SK-N-SH (cell line): ENCODE measurements at regions not wholly inside any gene's neighbourhood (a gene's known extent, or its start where the extent isn't known, plus 50 kb on each side); places are given as distances from the start of the nearest gene placed in this dataset.

Experiments
- CTCF ChIA-PET: fragments of 300-600, 350-600 bp; formaldehyde crosslinking; extraction: SDS; loops from one replicate; lab custom pipeline; 2021; lab: Yijun Ruan, JAX
- POLR2A ChIA-PET: fragments of 350-600 bp; sonication (Branson Sonifier 250); formaldehyde crosslinking; extraction: SDS; loops from one replicate; lab custom pipeline; 2020; ENCODE audit warnings: antibody characterized with exemption, inconsistent platforms; lab: Yijun Ruan, JAX
- DNase-seq: peaks from one replicate; pipeline ENCODE4 v3.0.0; 2012
- H2AFZ ChIP-seq: fragments of 200-600 bp; sonication (generic); 2 replicates; pipeline ENCODE4 v1.8.1; 2016; ENCODE audit warnings: antibody characterized with exemption, mild to moderate bottlenecking, low read depth
- H3F3A ChIP-seq: fragments of 200-600 bp; sonication (generic); replicated peaks from 2 replicates; pipeline ENCODE3; 2016; ENCODE audit warnings: antibody characterized with exemption, mild to moderate bottlenecking; ENCODE audit not compliant: insufficient read depth
- H3K27ac ChIP-seq, 2 experiments: fragments of 200-500 bp in 1 of 2; fragments of 200-600 bp in 1 of 2; sonication (Bioruptor generic) in 1 of 2; sonication (generic), shearing (Covaris generic) in 1 of 2; 2 replicates each; pipeline versions ENCODE4 v1.5.1 to v1.6.1; 2014 to 2016; ENCODE audit warnings: low read depth in 2 of 2, inconsistent platforms in 1 of 2, low read length in 1 of 2, mild to moderate bottlenecking in 1 of 2, mixed read lengths in 1 of 2
- H3K27me3 ChIP-seq: fragments of 200-600 bp; sonication (generic), shearing (Covaris generic); 2 replicates; pipeline ENCODE4 v1.6.1; 2016; ENCODE audit warnings: mixed run types; ENCODE audit not compliant: insufficient read depth
- H3K36me3 ChIP-seq, 2 experiments: fragments of 200-500 bp in 1 of 2; fragments of 200-600 bp in 1 of 2; sonication (Bioruptor generic) in 1 of 2; sonication (generic) in 1 of 2; replicated peaks in 1 of 2; 2 replicates each; pipeline versions ENCODE3 to v1.5.1; 2014 to 2016; ENCODE audit warnings: low read length in 1 of 2, mild to moderate bottlenecking in 1 of 2; ENCODE audit not compliant: insufficient read depth in 2 of 2, control insufficient read depth in 1 of 2
- H3K4me1 ChIP-seq, 2 experiments: fragments of 200-500 bp in 1 of 2; fragments of 200-600 bp in 1 of 2; sonication (Bioruptor generic) in 1 of 2; sonication (generic), shearing (Covaris generic) in 1 of 2; 2 replicates each; pipeline versions ENCODE4 v1.5.1 to v1.6.1; 2014 to 2016; ENCODE audit warnings: low read depth in 1 of 2, low read length in 1 of 2, mixed run types in 1 of 2; ENCODE audit not compliant: insufficient read depth in 2 of 2, control insufficient read depth in 1 of 2
- H3K4me2 ChIP-seq: fragments of 200-600 bp; sonication (generic), shearing (Covaris generic); 2 replicates; pipeline ENCODE4 v1.6.1; 2017; ENCODE audit warnings: mixed run types
- H3K4me3 ChIP-seq, 2 experiments: fragments of 200-500 bp in 1 of 2; fragments of 200-600 bp in 1 of 2; sonication (Bioruptor generic) in 1 of 2; sonication (generic), shearing (Covaris generic) in 1 of 2; 2 replicates each; pipeline versions ENCODE4 v1.5.1 to v1.8.1; 2014 to 2016; ENCODE audit warnings: low read depth in 2 of 2, inconsistent platforms in 1 of 2, low read length in 1 of 2, mild to moderate bottlenecking in 1 of 2, mixed read lengths in 1 of 2, moderate library complexity in 1 of 2
- H3K79me2 ChIP-seq: fragments of 200-600 bp; sonication (generic); 2 replicates; pipeline ENCODE4 v1.8.1; 2017; ENCODE audit warnings: mild to moderate bottlenecking; ENCODE audit not compliant: insufficient read depth
- H3K9ac ChIP-seq: fragments of 200-600 bp; sonication (generic); 2 replicates; pipeline ENCODE4 v1.6.1; 2017; ENCODE audit warnings: mixed run types
- H3K9me2 ChIP-seq: fragments of 200-600 bp; sonication (generic); 2 replicates; pipeline ENCODE4 v1.6.1; 2017; ENCODE audit warnings: mixed run types
- H3K9me3 ChIP-seq: fragments of 200-600 bp; sonication (generic); 2 replicates; pipeline ENCODE4 v1.6.1; 2017; ENCODE audit warnings: mixed run types, mild to moderate bottlenecking, moderate library complexity
- H4K20me1 ChIP-seq: fragments of 200-600 bp; sonication (generic); 2 replicates; pipeline ENCODE4 v1.6.1; 2017; ENCODE audit warnings: mild to moderate bottlenecking, mixed run types; ENCODE audit not compliant: insufficient read depth
- ELF1 ChIP-seq: IDR thresholded peaks from 2 replicates; pipeline ENCODE4 v1.4.0; 2012
- EZH2phosphoT487 ChIP-seq: fragments of 200-600 bp; sonication (generic); IDR thresholded peaks from 2 replicates; pipeline ENCODE4 v1.6.1; 2017; ENCODE audit warnings: low read depth, mixed run types, mild to moderate bottlenecking, antibody characterized with exemption, moderate library complexity, borderline replicate concordance
- FOSL2 ChIP-seq: IDR thresholded peaks from 2 replicates; pipeline ENCODE4 v1.4.0; 2012; ENCODE audit warnings: low read depth, mild to moderate bottlenecking, moderate library complexity, borderline replicate concordance
- FOXJ3 ChIP-seq: sonication (generic); formaldehyde crosslinking; IDR thresholded peaks from 2 replicates; pipeline ENCODE4 v1.5.1; 2020; ENCODE audit warnings: mild to moderate bottlenecking, missing genetic modification reagents
- GABPA ChIP-seq: IDR thresholded peaks from 2 replicates; pipeline ENCODE4 v1.4.0; 2012; ENCODE audit warnings: low read depth, mild to moderate bottlenecking
- GATA2 ChIP-seq: sonication (generic); formaldehyde crosslinking; IDR thresholded peaks from 2 replicates; pipeline ENCODE4 v1.5.0; 2020; ENCODE audit warnings: mild to moderate bottlenecking, missing genetic modification reagents
- MEF2A ChIP-seq: IDR thresholded peaks from 2 replicates; pipeline ENCODE4 v1.4.0; 2012; ENCODE audit warnings: low read depth, borderline replicate concordance
- NFIC ChIP-seq: IDR thresholded peaks from 2 replicates; pipeline ENCODE4 v1.4.0; 2012; ENCODE audit warnings: borderline replicate concordance
- RXRA ChIP-seq: IDR thresholded peaks from 2 replicates; pipeline ENCODE4 v1.4.0; 2012; ENCODE audit warnings: low read depth, mild to moderate bottlenecking, borderline replicate concordance
- TAF1 ChIP-seq: IDR thresholded peaks from 2 replicates; pipeline ENCODE4 v1.6.1; 2012; ENCODE audit warnings: low read depth, mild to moderate bottlenecking, low read length, moderate library complexity, borderline replicate concordance
- TCF12 ChIP-seq: IDR thresholded peaks from 2 replicates; pipeline ENCODE4 v1.4.0; 2012
- WGBS: methylation state at CpG from one replicate; pipeline ENCODE4 v1.1.6; 2017; ENCODE audit warnings: low lambda C conversion rate; 5-methylcytosine and 5-hydroxymethylcytosine counted together
- TF ChIP-seq, protein P1 (sequence below): IDR thresholded peaks from 2 replicates; pipeline ENCODE4 v1.6.1; 2012; ENCODE audit warnings: mild to moderate bottlenecking, low read depth, low read length, moderate library complexity
- TF ChIP-seq, protein P2 (sequence below): IDR thresholded peaks from 2 replicates; pipeline ENCODE4 v1.4.0; 2012; ENCODE audit warnings: low read depth, borderline replicate concordance
- TF ChIP-seq, protein P3 (sequence below): IDR thresholded peaks from 2 replicates; pipeline ENCODE4; 2012
- TF ChIP-seq, protein P4 (sequence below): fragments of 200-600 bp; sonication (generic); IDR thresholded peaks from 2 replicates; pipeline ENCODE4 v1.6.1; 2017; ENCODE audit warnings: antibody characterized with exemption, mild to moderate bottlenecking, moderate library complexity
- TF ChIP-seq, protein P5 (sequence below): fragments of 150-350 bp; IDR thresholded peaks from 2 replicates; pipeline ENCODE4 v1.6.1; 2016; ENCODE audit warnings: mild to moderate bottlenecking, low read depth, low read length

DNA sequence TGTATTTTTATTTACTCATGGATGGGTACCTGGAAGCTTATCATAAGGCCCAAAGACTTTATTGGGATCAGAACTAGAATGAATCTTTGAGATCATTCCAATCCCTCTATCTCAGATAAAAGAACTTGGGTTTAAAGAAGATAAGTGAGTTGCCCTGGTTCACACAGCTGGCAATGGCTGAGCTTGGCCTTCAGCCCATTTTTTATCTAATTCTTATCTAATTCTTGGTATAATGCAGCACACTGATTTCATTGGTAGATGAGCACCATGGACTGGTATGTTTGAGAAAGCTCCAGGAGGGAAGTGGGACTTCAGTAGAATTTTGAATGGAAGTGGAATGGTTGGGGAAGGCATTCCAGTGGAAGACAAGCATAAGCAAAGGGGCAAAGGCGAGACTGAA is 558.9 kb downstream of the REEP3 start:
- no peaks in the 10 kb centered on the region for H3K9me3 ChIP-seq
- 41% methylated on average over 1 of the region's 1 CpG for WGBS
- no peak overlapping the region for H3K9ac ChIP-seq
- no peaks in the 10 kb centered on the region for H3K4me1 ChIP-seq
- CTCF ChIA-PET: interaction anchor here (1.1 kb wide), 1 partner anchor 39 kb away, joined by 3 read pairs; no protein-coding TSS in a partner anchor
- POLR2A ChIA-PET: no interaction called here
- no peaks in the 10 kb centered on the region for H3K9me2 ChIP-seq
- H3K36me3 ChIP-seq: no peaks in the 10 kb centered on the region
- TF ChIP-seq, protein P1, sequence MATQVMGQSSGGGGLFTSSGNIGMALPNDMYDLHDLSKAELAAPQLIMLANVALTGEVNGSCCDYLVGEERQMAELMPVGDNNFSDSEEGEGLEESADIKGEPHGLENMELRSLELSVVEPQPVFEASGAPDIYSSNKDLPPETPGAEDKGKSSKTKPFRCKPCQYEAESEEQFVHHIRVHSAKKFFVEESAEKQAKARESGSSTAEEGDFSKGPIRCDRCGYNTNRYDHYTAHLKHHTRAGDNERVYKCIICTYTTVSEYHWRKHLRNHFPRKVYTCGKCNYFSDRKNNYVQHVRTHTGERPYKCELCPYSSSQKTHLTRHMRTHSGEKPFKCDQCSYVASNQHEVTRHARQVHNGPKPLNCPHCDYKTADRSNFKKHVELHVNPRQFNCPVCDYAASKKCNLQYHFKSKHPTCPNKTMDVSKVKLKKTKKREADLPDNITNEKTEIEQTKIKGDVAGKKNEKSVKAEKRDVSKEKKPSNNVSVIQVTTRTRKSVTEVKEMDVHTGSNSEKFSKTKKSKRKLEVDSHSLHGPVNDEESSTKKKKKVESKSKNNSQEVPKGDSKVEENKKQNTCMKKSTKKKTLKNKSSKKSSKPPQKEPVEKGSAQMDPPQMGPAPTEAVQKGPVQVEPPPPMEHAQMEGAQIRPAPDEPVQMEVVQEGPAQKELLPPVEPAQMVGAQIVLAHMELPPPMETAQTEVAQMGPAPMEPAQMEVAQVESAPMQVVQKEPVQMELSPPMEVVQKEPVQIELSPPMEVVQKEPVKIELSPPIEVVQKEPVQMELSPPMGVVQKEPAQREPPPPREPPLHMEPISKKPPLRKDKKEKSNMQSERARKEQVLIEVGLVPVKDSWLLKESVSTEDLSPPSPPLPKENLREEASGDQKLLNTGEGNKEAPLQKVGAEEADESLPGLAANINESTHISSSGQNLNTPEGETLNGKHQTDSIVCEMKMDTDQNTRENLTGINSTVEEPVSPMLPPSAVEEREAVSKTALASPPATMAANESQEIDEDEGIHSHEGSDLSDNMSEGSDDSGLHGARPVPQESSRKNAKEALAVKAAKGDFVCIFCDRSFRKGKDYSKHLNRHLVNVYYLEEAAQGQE: no peak
- TF ChIP-seq NFIC (no peak), TCF12 (no peak), FOXJ3 (no peak), EZH2phosphoT487 (no peak), GABPA (no peak), MEF2A (no peak), FOSL2 (no peak)
- TF ChIP-seq, protein P2, sequence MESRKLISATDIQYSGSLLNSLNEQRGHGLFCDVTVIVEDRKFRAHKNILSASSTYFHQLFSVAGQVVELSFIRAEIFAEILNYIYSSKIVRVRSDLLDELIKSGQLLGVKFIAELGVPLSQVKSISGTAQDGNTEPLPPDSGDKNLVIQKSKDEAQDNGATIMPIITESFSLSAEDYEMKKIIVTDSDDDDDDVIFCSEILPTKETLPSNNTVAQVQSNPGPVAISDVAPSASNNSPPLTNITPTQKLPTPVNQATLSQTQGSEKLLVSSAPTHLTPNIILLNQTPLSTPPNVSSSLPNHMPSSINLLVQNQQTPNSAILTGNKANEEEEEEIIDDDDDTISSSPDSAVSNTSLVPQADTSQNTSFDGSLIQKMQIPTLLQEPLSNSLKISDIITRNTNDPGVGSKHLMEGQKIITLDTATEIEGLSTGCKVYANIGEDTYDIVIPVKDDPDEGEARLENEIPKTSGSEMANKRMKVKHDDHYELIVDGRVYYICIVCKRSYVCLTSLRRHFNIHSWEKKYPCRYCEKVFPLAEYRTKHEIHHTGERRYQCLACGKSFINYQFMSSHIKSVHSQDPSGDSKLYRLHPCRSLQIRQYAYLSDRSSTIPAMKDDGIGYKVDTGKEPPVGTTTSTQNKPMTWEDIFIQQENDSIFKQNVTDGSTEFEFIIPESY: no peak
- no peak overlapping the region for H3K4me3 ChIP-seq
- no peak overlapping the region for H3K27ac ChIP-seq
- no peaks in the 10 kb centered on the region for H4K20me1 ChIP-seq
- H3K4me2 ChIP-seq: no peak overlapping the region
- H3K79me2 ChIP-seq: no peaks in the 10 kb centered on the region
- no peaks in the 10 kb centered on the region for H3F3A ChIP-seq
- no peaks in the 10 kb centered on the region for H3K27me3 ChIP-seq
- no peak overlapping the region for H2AFZ ChIP-seq
- no peak for DNase-seq

DNA sequence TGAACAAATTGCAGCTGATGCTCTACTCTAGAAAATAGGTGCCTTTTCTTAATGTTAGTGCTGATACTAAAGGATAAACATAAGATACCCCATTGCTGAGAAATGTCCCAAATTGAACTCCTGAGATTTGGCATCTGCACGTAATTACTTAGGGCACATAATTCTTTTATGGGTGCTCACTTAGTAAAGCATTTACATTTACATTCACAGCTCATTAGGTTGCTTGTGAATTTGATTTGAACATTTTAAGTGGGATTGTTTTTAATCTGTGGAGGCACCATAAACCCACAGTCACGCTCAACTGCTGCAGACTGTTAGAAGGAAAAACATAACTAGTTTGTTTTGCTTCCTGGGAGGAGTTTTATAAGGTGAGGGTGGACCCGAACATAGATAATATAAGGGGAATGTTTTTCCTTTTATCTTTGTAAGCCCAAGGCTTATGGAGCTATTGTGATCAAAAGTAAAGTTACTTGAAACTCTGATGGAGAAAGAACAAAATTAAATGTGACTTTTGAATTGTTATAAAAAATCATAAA is 560.8 kb downstream of the REEP3 start:
- Histone ChIP-seq H3K4me1 (no peaks in the 10 kb centered on the region), H3K79me2 (no peaks in the 10 kb centered on the region), H3K4me3 (no peak overlapping the region), H3K27ac (no peak overlapping the region), H2AFZ (no peak overlapping the region), H4K20me1 (no peaks in the 10 kb centered on the region), H3K4me2 (no peak overlapping the region), H3K9ac (no peak overlapping the region), H3K27me3 (no peaks in the 10 kb centered on the region), H3F3A (no peaks in the 10 kb centered on the region), H3K36me3 (no peaks in the 10 kb centered on the region), H3K9me2 (no peaks in the 10 kb centered on the region), H3K9me3 (no peaks in the 10 kb centered on the region)
- 31% methylated on average over 3 of the region's 3 CpGs for WGBS
- ChIA-PET CTCF (interaction anchor here (0.9 kb wide), 1 partner anchor 42 kb away, joined by 3 read pairs; no protein-coding TSS in a partner anchor), POLR2A (no interaction called here)
- no peak for DNase-seq
- no peak for TF ChIP-seq MEF2A
- no peak for TF ChIP-seq NFIC
- TF ChIP-seq FOSL2: no peak
- no peak for TF ChIP-seq GABPA
- TF ChIP-seq ELF1: no peak
- TF ChIP-seq GATA2 (CRISPR knock-in tag): no peak
- no peak for TF ChIP-seq RXRA
- TF ChIP-seq TAF1: no peak
- TF ChIP-seq, protein P3, sequence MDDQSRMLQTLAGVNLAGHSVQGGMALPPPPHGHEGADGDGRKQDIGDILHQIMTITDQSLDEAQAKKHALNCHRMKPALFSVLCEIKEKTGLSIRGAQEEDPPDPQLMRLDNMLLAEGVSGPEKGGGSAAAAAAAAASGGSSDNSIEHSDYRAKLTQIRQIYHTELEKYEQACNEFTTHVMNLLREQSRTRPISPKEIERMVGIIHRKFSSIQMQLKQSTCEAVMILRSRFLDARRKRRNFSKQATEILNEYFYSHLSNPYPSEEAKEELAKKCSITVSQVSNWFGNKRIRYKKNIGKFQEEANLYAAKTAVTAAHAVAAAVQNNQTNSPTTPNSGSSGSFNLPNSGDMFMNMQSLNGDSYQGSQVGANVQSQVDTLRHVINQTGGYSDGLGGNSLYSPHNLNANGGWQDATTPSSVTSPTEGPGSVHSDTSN: no peak
- TF ChIP-seq, protein P4, sequence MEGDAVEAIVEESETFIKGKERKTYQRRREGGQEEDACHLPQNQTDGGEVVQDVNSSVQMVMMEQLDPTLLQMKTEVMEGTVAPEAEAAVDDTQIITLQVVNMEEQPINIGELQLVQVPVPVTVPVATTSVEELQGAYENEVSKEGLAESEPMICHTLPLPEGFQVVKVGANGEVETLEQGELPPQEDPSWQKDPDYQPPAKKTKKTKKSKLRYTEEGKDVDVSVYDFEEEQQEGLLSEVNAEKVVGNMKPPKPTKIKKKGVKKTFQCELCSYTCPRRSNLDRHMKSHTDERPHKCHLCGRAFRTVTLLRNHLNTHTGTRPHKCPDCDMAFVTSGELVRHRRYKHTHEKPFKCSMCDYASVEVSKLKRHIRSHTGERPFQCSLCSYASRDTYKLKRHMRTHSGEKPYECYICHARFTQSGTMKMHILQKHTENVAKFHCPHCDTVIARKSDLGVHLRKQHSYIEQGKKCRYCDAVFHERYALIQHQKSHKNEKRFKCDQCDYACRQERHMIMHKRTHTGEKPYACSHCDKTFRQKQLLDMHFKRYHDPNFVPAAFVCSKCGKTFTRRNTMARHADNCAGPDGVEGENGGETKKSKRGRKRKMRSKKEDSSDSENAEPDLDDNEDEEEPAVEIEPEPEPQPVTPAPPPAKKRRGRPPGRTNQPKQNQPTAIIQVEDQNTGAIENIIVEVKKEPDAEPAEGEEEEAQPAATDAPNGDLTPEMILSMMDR: no peak
- TF ChIP-seq, protein P5, sequence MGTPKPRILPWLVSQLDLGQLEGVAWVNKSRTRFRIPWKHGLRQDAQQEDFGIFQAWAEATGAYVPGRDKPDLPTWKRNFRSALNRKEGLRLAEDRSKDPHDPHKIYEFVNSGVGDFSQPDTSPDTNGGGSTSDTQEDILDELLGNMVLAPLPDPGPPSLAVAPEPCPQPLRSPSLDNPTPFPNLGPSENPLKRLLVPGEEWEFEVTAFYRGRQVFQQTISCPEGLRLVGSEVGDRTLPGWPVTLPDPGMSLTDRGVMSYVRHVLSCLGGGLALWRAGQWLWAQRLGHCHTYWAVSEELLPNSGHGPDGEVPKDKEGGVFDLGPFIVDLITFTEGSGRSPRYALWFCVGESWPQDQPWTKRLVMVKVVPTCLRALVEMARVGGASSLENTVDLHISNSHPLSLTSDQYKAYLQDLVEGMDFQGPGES: no peak
